GM21619 (cell line): ENCODE measurements at regions not wholly inside any gene's neighbourhood (a gene's known extent, or its start where the extent isn't known, plus 50 kb on each side); places are given as distances from the start of the nearest gene placed in this dataset.

Source experiments
- ATAC-seq: cut with Tn5 transposase; IDR thresholded peaks from one replicate; pipeline ENCODE4 v1.9.1; 2021; ENCODE audit not compliant: unreplicated experiment

- no peak for ATAC-seq
Measured at GRCh38 chr17:33403194-33403593, 110.1 kb upstream of the ASIC2 start.

- no peak for ATAC-seq
Measured at GRCh38 chr17:33404070-33404819, 111.2 kb upstream of the ASIC2 start.

GRCh38 chr17:33416131-33416530 is 123.0 kb upstream of the ASIC2 start:
- no peak for ATAC-seq

- ATAC-seq, result no peak
Measured at GRCh38 chr17:33421933-33422332, 128.8 kb upstream of the ASIC2 start.

GRCh38 chr17:33433581-33433980 is 140.5 kb upstream of the ASIC2 start:
- no peak for ATAC-seq

- ATAC-seq, result no peak
Measured at GRCh38 chr17:33434841-33435240, 141.7 kb upstream of the ASIC2 start.

GRCh38 chr17:33435721-33436301 is 142.7 kb upstream of the ASIC2 start:
- no peak for ATAC-seq

GRCh38 chr17:33436321-33436720 is 143.2 kb upstream of the ASIC2 start:
- no peak for ATAC-seq

GRCh38 chr17:33438139-33438538 is 145.0 kb upstream of the ASIC2 start:
- no peak for ATAC-seq

- no peak for ATAC-seq
Measured at GRCh38 chr17:33438578-33438977, 145.5 kb upstream of the ASIC2 start.

- ATAC-seq, result no peak
Measured at GRCh38 chr17:33442320-33442719, 149.2 kb upstream of the ASIC2 start.

GRCh38 chr17:33444731-33445130 is 151.6 kb upstream of the ASIC2 start:
- ATAC-seq, result no peak

- ATAC-seq, result no peak
Measured at GRCh38 chr17:33447090-33447489, 154.0 kb upstream of the ASIC2 start.

GRCh38 chr17:33451221-33451620 is 158.1 kb upstream of the ASIC2 start:
- ATAC-seq, result no peak

- no peak for ATAC-seq
Measured at GRCh38 chr17:33457477-33457876, 164.4 kb upstream of the ASIC2 start.

GRCh38 chr17:33459078-33459940 is 166.2 kb upstream of the ASIC2 start:
- ATAC-seq, result peak; percentile 57

- ATAC-seq, result no peak
Measured at GRCh38 chr17:33460781-33461450, 167.8 kb upstream of the ASIC2 start.

- ATAC-seq, result no peak
Measured at GRCh38 chr17:33463887-33464286, 170.8 kb upstream of the ASIC2 start.

- no peak for ATAC-seq
Measured at GRCh38 chr17:33464669-33465280, 171.7 kb upstream of the ASIC2 start.

- ATAC-seq, result no peak
Measured at GRCh38 chr17:33469421-33469820, 176.3 kb upstream of the ASIC2 start.

- ATAC-seq, result no peak
Measured at GRCh38 chr17:33469911-33470310, 176.8 kb upstream of the ASIC2 start.
